Rectal smooth muscle tissue (tissue), 1 donor: ENCODE measurements at regions not wholly inside any gene's neighbourhood (a gene's known extent, or its start where the extent isn't known, plus 50 kb on each side); places are given as distances from the start of the nearest gene placed in this dataset.

Source experiments
- H3K27ac ChIP-seq: one replicate; pipeline ENCODE4 v1.7.0; 2013; ENCODE audit warnings: low read depth, low read length, inconsistent platforms
- H3K27me3 ChIP-seq: one replicate; pipeline ENCODE4 v1.7.0; 2013; ENCODE audit warnings: low read length; ENCODE audit not compliant: control insufficient read depth, insufficient read depth
- H3K36me3 ChIP-seq: one replicate; pipeline ENCODE4 v1.7.0; 2013; ENCODE audit warnings: low read length; ENCODE audit not compliant: control insufficient read depth, insufficient read depth
- H3K4me1 ChIP-seq: one replicate; pipeline ENCODE4 v1.7.0; 2013; ENCODE audit warnings: low read length; ENCODE audit not compliant: control insufficient read depth, insufficient read depth
- H3K4me3 ChIP-seq: one replicate; pipeline ENCODE4 v1.7.0; 2013; ENCODE audit warnings: low read length
- H3K9ac ChIP-seq: one replicate; pipeline ENCODE4 v1.7.0; 2013; ENCODE audit warnings: low read length

DNA sequence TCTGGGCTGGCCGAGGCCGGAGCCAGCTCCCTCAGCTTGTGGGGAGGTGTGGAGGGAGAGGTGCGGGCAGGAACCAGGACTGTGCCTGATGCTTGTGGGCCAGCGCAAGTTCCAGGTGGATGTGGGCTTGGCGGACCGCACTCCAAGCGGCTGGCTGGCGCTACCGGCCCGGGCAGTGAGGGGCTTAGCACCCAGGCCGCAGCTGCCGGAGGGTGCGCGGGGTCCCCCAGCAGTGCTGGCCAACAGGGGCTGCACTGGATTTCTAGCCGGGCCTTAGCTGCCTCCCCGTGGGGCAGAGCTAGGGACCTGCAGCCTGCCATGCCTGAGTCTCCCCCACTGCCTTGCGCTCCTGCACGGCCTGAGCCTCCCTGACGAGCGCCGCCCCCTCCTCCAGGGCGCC lies 242.8 kb downstream of the CCSER2 start:
- H3K36me3 ChIP-seq: no peaks in the 10 kb centered on the region
- H3K4me3 ChIP-seq: no peak overlapping the region
- no peaks in the 10 kb centered on the region for H3K27me3 ChIP-seq
- no peak overlapping the region for H3K9ac ChIP-seq
- no peak overlapping the region for H3K27ac ChIP-seq
- H3K4me1 ChIP-seq: no peaks in the 10 kb centered on the region

DNA sequence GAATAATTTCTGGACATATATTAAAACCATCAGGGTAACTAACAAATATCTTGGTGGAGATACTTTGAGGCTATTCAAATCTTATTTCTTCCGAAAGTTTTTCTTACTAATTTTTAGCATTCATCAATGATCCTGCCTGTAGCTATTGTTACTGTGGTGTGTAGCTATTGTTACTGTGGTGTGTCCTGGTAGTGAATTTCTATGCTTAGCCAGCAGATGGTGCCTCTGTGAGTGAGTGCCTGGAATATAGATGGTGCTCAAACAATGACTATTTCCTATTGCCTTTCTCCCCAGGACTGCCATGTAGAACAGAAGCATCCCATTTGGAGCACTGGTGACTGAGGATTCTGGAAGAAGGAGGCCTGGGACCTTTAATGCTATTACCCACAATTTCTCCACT lies 245.7 kb downstream of the CCSER2 start:
- Histone ChIP-seq H3K9ac (no peak overlapping the region), H3K36me3 (no peaks in the 10 kb centered on the region), H3K27me3 (no peaks in the 10 kb centered on the region), H3K27ac (no peak overlapping the region), H3K4me3 (no peak overlapping the region), H3K4me1 (no peaks in the 10 kb centered on the region)

DNA sequence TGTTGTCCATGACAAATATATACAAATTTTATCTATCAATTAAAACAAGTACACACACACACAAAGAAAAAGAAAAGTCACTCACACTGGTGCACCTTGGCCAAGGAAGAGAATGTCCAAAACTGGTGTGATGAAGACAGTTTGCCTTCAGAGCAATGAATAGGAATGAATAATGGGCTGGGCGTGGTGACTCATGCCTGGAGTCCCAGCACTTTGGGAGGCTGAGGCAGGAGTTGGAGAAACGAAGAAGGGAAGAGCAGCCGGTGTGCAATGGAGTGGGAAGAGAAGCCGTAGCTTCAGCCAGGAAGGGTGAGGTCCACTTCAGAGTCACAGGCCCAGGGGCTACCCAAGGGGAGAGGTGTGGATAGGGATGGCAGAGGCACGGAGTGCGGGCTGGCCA lies 253.6 kb downstream of the CCSER2 start:
- no peaks in the 10 kb centered on the region for H3K27me3 ChIP-seq
- H3K36me3 ChIP-seq: no peaks in the 10 kb centered on the region
- no peak overlapping the region for H3K9ac ChIP-seq
- no peak overlapping the region for H3K4me3 ChIP-seq
- no peak overlapping the region for H3K27ac ChIP-seq
- no peaks in the 10 kb centered on the region for H3K4me1 ChIP-seq

DNA sequence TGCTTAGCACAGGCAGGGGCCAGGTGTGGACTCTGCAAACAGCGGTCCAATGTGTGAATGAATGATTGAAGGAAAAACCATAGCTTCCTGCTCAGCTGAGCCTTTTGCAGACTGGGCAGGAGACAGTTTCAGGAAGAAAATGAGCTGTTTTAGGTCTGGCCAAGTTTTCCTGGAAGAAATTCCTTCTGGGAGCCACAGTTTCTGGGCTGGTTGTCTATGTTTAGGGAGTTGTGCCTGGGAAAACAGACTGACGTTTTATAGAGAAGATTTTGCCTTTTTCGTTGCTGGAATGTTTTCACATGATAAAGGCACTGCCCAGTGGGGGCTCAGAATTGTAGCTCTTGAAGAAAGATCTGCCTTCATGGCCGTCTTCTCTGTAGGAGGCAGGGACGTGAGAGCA lies 255.1 kb downstream of the CCSER2 start:
- Histone ChIP-seq H3K27ac (no peak overlapping the region), H3K36me3 (no peaks in the 10 kb centered on the region)

DNA sequence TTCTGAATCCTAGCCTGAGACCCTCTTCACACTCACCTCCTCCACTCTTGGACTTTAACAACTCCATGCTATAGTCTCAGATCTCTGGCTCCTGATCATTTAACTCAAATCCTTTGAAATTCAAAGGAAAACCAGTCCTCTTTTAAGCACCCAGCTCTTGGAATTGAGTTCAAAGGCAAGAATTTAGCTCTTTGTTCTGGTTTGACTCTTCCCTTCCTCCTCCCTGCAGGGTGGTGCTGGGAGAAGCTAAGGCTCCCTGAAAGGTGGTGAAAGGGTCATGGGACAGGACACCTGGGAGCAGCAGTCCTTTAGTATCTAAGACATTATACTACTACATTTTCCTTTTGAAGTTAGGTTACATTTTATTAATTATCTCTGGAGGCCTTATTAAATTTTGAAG lies 259.4 kb downstream of the CCSER2 start:
- Histone ChIP-seq H3K9ac (no peak overlapping the region), H3K4me3 (no peak overlapping the region), H3K27ac (no peak overlapping the region), H3K36me3 (no peaks in the 10 kb centered on the region), H3K27me3 (no peaks in the 10 kb centered on the region), H3K4me1 (peaks cover 3% of the 10 kb centered on the region)

More for the DNA sequence above, 255.1 kb downstream of the CCSER2 start:
- Histone ChIP-seq H3K9ac (no peak overlapping the region), H3K4me1 (no peaks in the 10 kb centered on the region), H3K27me3 (no peaks in the 10 kb centered on the region), H3K4me3 (no peak overlapping the region)

DNA sequence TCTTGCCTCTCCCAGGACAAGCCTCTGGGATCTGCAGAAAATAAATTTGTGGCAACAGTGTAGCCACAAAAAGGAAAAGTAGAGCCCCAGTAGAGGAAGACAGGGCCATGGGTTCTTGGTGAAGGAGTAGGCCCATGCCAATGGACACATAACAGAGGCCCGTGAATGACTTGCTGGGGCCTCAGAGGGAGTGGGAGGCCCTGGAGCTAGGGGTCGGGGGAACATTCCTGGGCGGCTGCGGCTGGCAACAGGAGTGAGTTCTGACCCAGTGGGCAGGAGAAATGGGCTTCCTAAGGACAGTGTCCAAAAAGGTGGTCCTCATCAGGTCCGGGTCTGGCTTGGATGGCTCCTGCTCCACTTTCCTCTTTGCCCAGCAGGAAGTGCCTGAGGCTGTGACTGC lies 260.0 kb downstream of the CCSER2 start:
- Histone ChIP-seq H3K36me3 (no peaks in the 10 kb centered on the region), H3K4me3 (no peak overlapping the region), H3K4me1 (peaks cover 3% of the 10 kb centered on the region), H3K27ac (no peak overlapping the region), H3K9ac (no peak overlapping the region), H3K27me3 (no peaks in the 10 kb centered on the region)

DNA sequence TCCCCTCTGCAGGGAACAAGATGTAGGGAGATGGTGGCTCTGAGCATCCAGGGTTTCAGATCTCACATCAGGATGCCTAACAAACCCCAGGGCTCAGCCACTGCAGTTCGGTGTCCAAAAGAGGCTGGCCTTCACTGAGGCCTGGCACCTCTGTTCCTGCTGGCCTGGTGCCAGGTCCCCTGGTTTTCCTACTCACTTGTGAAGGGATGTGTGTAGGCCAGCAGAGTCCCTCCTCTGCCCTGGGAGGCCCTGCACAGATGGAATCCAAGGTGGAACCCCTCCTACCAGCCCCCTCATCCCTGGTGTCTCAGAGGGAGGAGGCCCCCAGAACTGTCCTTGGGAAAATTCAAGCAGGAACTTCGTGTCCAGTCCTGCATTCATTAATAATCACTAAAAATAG lies 260.6 kb downstream of the CCSER2 start:
- Histone ChIP-seq H3K27me3 (no peaks in the 10 kb centered on the region), H3K4me3 (no peak overlapping the region), H3K9ac (no peak overlapping the region), H3K4me1 (peaks cover 3% of the 10 kb centered on the region), H3K27ac (no peak overlapping the region), H3K36me3 (no peaks in the 10 kb centered on the region)

DNA sequence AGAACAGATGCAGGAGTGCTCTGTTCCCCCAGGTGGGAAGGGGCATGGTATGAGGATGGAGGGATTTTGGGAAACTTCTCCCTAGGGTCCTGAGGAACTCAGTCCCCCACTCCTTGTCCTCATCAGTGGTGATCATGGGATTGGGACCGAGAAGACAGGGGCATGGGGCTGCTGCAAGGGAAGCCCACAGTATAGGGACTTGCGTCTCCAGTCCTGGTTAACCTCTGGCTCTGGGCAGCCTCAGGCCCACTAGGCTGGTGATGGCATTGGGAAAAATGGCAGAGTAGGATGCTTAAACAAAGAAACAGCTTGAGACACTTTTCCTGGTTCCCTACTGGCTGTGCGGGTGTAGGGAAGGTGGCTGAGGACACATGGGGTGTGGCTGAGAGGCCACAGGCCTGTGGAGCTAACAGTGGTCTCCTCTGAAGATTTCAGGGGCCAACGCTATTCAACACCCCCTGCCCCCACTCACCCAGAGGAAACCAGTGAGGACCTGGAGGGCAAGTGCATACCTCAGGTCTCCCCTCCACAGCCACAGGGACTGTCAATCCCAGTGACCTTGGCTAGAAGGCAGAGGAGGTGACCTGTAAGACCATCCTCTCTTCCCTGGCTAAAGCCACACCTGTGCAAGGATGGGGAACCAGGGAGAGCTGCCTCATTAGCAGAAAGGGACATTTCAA lies 261.3 kb downstream of the CCSER2 start:
- Histone ChIP-seq H3K36me3 (no peaks in the 10 kb centered on the region), H3K9ac (no peak overlapping the region)

DNA sequence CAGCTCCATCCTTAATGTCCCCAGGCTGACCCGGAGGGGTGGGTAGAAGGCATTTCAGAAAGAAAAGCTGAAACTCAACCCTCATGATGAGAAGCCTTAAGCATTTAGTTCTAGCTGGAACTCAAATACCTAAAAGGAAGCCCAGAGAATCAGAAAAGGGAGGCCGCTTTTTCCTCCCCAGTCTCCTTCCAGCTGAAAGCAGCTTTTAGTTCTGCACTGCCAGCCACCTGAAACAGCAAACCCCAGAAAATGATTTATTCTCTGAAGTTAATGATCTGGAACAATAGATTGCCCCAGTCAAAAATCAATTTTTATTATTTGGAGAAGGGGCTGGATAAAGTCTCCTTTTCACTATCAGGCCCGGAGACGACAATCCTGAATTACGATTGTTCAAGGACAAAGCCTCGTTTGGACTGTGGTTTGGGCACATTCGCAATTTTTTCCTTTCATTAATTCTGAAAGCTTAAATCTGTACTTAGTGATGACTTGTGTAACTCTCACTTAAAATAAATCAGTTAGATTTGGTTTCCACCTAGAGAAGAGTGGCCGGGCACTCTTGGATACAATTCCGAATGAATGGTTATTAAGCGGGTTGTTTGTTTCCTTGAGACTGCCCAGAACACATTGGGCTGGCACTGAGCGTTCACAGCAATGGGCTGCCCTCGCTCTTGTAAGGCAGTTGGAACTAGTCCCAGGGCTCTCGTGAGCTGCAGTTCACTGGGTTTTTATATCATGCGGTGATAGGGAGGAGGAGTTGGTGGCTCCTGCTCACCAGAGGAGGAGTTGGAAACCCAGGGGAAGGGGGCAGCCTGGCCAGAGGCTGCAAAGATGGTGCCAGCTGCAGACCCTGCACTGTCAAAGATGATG lies 262.2 kb downstream of the CCSER2 start:
- Histone ChIP-seq H3K27me3 (no peaks in the 10 kb centered on the region), H3K4me3 (peak overlapping the region; percentile 15), H3K36me3 (no peaks in the 10 kb centered on the region)

More for the DNA sequence above, 261.3 kb downstream of the CCSER2 start:
- H3K4me3 ChIP-seq: no peak overlapping the region
- H3K27ac ChIP-seq: no peak overlapping the region
- H3K27me3 ChIP-seq: no peaks in the 10 kb centered on the region
- peaks cover 3% of the 10 kb centered on the region for H3K4me1 ChIP-seq

DNA sequence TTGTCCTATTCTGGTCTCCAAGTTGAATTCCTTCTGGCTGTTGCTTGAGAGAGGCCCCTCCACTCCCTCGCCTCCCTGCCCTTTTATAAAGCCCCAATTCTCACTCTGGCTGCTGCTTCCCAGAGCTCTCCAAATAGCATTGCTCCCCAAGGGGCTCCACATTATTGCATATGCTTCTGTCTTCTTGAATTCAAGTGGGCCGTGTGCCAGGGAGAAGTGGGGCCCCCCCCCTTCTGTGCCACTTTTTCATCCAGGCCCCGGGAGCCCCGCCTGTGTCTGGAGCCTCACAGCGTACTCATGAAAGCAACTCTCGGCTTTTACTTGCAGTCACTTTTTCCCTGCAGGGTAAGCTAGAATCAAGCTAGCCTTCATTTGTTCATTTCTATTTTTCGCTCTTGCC lies 265.1 kb downstream of the CCSER2 start:
- Histone ChIP-seq H3K9ac (no peak overlapping the region), H3K27me3 (no peaks in the 10 kb centered on the region), H3K36me3 (no peaks in the 10 kb centered on the region), H3K4me1 (peaks cover 3% of the 10 kb centered on the region), H3K4me3 (no peak overlapping the region), H3K27ac (no peak overlapping the region)

More for the DNA sequence above, 262.2 kb downstream of the CCSER2 start:
- H3K4me1 ChIP-seq: peaks cover 3% of the 10 kb centered on the region
- H3K27ac ChIP-seq: no peak overlapping the region
- H3K9ac ChIP-seq: no peak overlapping the region

DNA sequence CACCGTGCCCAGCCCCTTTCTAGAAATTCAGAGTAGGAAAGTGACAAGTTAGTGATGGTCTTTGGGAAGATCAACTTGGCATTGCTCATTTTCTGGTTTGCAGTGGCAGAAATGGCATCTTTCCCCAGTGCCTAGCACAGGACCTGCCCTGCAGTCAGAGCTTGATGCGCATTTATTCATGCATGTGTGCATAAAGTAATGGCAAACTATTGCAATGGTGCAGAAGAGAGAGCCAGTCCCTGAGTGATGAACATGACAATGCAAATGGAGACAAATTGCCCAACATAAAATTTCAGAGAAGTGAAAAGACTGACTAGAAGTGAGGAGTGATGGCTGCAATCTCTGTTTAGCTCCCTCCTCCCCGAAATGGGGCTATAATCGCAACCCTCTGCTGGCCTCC lies 268.2 kb downstream of the CCSER2 start:
- H3K27ac ChIP-seq: no peak overlapping the region
- no peaks in the 10 kb centered on the region for H3K4me1 ChIP-seq
- no peaks in the 10 kb centered on the region for H3K36me3 ChIP-seq
- H3K4me3 ChIP-seq: no peak overlapping the region
- H3K9ac ChIP-seq: no peak overlapping the region
- no peaks in the 10 kb centered on the region for H3K27me3 ChIP-seq

DNA sequence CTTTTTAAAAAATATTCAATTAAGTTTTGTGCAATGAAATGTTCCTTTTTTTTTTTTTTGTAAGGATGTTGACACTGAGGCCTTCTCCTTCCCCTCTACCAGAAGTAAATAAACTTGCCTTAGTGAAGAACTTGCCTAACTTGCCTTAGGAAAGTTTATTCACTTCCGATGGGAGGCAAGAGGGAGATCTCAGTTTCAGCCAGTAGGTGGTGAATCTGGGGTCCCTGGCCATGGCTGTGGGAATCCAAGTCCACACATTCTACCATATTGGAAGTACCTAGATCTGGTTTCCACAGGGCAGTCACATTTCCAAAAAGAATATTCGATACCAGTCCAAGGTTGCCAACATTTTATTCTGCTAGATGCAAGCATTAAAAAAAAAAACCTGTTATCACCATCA lies 270.9 kb downstream of the CCSER2 start:
- no peak overlapping the region for H3K9ac ChIP-seq

DNA sequence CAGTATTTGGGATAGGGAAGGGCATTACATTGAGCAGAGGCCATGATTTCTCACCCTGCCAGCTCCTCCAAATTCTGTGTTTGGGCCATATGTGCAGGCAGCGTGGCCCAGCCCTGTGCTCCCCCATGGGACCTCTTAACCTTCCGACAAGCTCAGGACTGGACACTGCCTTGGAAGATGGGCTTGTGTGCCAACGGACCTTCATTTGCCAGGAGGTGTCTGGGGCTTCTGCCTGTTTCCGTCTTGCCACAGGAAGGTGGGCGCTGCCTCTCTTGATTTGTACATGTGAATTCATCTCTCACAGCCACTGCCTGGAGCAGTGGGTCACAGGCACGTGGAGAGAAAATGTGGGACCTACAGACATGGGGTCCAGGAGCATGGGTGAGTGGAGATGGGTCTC lies 272.6 kb downstream of the CCSER2 start:
- Histone ChIP-seq H3K27ac (no peak overlapping the region), H3K36me3 (no peaks in the 10 kb centered on the region), H3K4me1 (no peaks in the 10 kb centered on the region), H3K4me3 (no peak overlapping the region), H3K9ac (no peak overlapping the region), H3K27me3 (no peaks in the 10 kb centered on the region)

More for the DNA sequence above, 270.9 kb downstream of the CCSER2 start:
- H3K4me3 ChIP-seq: no peak overlapping the region
- H3K36me3 ChIP-seq: no peaks in the 10 kb centered on the region
- H3K27me3 ChIP-seq: no peaks in the 10 kb centered on the region
- no peak overlapping the region for H3K27ac ChIP-seq
- H3K4me1 ChIP-seq: no peaks in the 10 kb centered on the region
